ENCODE measurements at regions not wholly inside any gene's neighbourhood (a gene's known extent, or its start where the extent isn't known, plus 50 kb on each side); places are given as distances from the start of the nearest gene placed in this dataset.

DNA sequence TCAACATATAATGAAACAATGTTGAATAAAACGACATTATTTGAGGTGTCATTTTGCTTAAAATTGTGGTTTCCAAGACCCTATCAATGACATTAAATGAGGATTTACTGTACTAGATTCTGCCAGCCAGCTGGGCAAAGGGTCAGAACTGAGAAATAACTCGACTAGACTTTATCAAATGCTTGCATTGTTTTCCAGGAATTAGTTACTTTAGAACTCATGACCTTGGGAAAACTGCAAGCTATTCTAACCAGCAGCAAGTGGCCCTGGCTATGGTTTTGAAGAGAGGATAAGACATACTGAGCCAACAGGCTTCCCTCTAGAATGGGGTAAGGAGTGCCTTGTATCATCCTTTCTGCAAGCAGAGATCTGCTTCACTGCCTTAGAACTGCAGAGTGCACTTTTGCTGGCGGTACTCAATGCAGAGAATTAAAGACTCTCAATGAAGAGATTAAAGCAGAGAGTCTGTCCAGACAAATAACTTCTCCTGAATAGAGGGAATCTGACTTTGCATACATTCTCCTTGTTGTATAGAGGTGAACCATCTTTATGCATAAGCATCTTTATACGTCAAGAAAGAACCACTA lies 281.5 kb downstream of the ARL4A start:
- H3K27ac ChIP-seq = no peak overlapping the region
- no peaks in the 10 kb centered on the region for H3K9me3 ChIP-seq
- no peak for TF ChIP-seq POLR2AphosphoS5 (IDR thresholded peaks at IDR 0.05)
- TF ChIP-seq EP300 (IDR thresholded peaks at IDR 0.05) = no peak
- no peak for TF ChIP-seq POLR2A (IDR thresholded peaks at IDR 0.05)
- TF ChIP-seq, protein P1, sequence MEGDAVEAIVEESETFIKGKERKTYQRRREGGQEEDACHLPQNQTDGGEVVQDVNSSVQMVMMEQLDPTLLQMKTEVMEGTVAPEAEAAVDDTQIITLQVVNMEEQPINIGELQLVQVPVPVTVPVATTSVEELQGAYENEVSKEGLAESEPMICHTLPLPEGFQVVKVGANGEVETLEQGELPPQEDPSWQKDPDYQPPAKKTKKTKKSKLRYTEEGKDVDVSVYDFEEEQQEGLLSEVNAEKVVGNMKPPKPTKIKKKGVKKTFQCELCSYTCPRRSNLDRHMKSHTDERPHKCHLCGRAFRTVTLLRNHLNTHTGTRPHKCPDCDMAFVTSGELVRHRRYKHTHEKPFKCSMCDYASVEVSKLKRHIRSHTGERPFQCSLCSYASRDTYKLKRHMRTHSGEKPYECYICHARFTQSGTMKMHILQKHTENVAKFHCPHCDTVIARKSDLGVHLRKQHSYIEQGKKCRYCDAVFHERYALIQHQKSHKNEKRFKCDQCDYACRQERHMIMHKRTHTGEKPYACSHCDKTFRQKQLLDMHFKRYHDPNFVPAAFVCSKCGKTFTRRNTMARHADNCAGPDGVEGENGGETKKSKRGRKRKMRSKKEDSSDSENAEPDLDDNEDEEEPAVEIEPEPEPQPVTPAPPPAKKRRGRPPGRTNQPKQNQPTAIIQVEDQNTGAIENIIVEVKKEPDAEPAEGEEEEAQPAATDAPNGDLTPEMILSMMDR (IDR thresholded peaks at IDR 0.05) = no peak
- ATAC-seq = no peak
- H3K36me3 ChIP-seq = no peaks in the 10 kb centered on the region
- no peaks in the 10 kb centered on the region for H3K27me3 ChIP-seq
- WGBS, 2 donors (ENCODE audit: low coverage in 1 of 2) = 85 to 99% methylated on average over 4 of the region's 4 CpGs
- no peak overlapping the region for H3K4me3 ChIP-seq
- H3K4me1 ChIP-seq = no peaks in the 10 kb centered on the region

- Histone ChIP-seq H3K27me3 (no peaks in the 10 kb centered on the region), H3K27ac (no peak overlapping the region), H3K36me3 (no peaks in the 10 kb centered on the region), H3K4me1 (no peaks in the 10 kb centered on the region), H3K4me3 (no peak overlapping the region), H3K9me3 (no peaks in the 10 kb centered on the region)
- WGBS, 2 donors (ENCODE audit: low coverage in 1 of 2) = 51 to 68% methylated on average over 2 of the region's 2 CpGs
- TF ChIP-seq, protein P1 (IDR thresholded peaks at IDR 0.05) = no peak
- TF ChIP-seq EP300 (IDR thresholded peaks at IDR 0.05) (no peak), POLR2AphosphoS5 (IDR thresholded peaks at IDR 0.05) (no peak), POLR2A (IDR thresholded peaks at IDR 0.05) (no peak)
- no peak for ATAC-seq
These were observed 283.2 kb downstream of the ARL4A start for GRCh38 chr7:12970626-12971025.

DNA sequence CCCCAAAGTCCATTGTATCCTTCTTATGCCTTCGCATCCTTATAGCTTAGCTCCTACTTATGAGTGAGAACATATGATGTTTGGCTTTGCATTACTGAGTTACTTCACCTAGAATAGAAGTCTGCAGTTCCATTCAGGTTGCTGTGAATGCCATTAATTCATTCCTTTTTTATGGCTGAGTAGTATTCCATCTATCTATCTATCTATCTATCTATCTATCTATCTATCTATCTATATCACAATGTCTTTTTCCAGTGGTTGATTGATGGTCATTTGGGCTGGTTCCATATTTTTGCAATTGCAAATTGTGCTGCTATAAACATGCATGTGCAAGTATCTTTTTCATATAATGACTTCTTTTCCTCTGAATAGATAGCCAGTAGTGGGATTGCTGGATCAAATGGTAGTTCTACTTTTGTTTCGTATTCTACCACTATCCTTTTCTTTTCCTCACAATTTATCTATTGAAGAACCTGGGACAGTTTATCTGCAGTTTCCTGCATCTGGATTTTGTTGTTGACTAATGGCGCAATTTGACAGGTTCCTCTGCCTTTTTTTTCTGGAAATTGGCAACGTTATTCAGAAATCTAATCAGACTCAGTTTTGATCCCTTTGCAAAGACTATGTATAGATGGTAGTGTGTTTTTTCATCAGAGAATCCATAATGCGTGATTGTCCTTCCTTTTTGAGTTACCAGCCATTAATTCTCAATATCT lies 287.2 kb downstream of the ARL4A start:
- 78 to 81% methylated on average over 4 to 5 of the region's 5 CpGs for WGBS, 2 donors (ENCODE audit: low coverage in 1 of 2)
- Histone ChIP-seq H3K27me3 (no peaks in the 10 kb centered on the region), H3K27ac (no peak overlapping the region), H3K4me3 (no peak overlapping the region), H3K4me1 (no peaks in the 10 kb centered on the region), H3K36me3 (no peaks in the 10 kb centered on the region), H3K9me3 (no peaks in the 10 kb centered on the region)
- TF ChIP-seq EP300 (IDR thresholded peaks at IDR 0.05) = no peak
- no peak for TF ChIP-seq POLR2AphosphoS5 (IDR thresholded peaks at IDR 0.05)
- TF ChIP-seq POLR2A (IDR thresholded peaks at IDR 0.05) = no peak
- TF ChIP-seq, protein P1 (IDR thresholded peaks at IDR 0.05) = no peak
- ATAC-seq = no peak

DNA sequence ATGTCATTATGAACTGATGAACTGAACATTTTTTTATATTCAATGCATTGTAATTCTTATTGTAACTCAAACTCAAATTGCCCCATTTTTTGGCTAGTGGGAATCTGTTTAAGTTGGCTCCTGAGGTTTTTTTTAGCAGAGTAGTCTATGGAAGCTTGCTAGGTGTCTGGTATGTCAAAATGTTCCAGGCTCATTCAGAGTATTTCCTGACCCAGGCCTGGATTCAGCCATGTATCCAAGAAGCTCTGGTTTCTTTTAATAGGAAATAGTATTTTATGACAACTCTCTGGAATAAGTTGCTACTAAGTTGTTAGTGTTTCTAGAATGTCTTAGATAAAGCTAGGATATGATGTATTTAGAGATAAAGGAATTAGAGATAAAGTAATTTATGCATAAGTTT lies 288.0 kb downstream of the ARL4A start:
- TF ChIP-seq, protein P1 (IDR thresholded peaks at IDR 0.05) = no peak
- TF ChIP-seq POLR2AphosphoS5 (IDR thresholded peaks at IDR 0.05) (no peak), POLR2A (IDR thresholded peaks at IDR 0.05) (no peak), EP300 (IDR thresholded peaks at IDR 0.05) (no peak)
- Histone ChIP-seq H3K36me3 (no peaks in the 10 kb centered on the region), H3K9me3 (no peaks in the 10 kb centered on the region), H3K4me3 (no peak overlapping the region), H3K27me3 (no peaks in the 10 kb centered on the region), H3K27ac (no peak overlapping the region), H3K4me1 (no peaks in the 10 kb centered on the region)
- no peak for ATAC-seq

DNA sequence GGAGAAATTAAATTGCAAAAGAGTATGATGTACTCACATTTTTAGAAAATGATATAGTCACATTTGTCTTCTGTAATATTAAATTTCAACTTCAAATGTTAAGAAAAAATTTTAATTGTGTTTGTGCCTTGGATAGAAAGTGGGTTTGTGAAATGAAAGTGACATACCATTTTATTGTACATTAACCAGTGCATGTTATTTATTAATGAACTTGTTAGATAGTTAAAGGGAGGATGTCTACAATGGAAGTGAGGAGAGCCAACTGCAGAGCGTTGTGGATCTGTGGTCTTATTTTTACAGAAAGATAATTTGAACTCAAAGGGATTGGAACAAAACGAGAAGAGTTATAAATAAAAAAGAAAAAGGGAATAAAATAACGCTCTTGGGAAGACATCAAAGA lies 291.7 kb downstream of the ARL4A start:
- no peak for ATAC-seq
- Histone ChIP-seq H3K9me3 (no peaks in the 10 kb centered on the region), H3K27me3 (no peaks in the 10 kb centered on the region), H3K4me1 (no peaks in the 10 kb centered on the region), H3K4me3 (no peak overlapping the region), H3K27ac (no peak overlapping the region), H3K36me3 (no peaks in the 10 kb centered on the region)
- 72 to 84% methylated on average over 3 of the region's 3 CpGs for WGBS, 2 donors (ENCODE audit: low coverage in 1 of 2)
- TF ChIP-seq POLR2A (IDR thresholded peaks at IDR 0.05) (no peak), EP300 (IDR thresholded peaks at IDR 0.05) (no peak), POLR2AphosphoS5 (IDR thresholded peaks at IDR 0.05) (no peak)
- TF ChIP-seq, protein P1 (IDR thresholded peaks at IDR 0.05) = no peak
